Tibial nerve (tissue), 4 donors: ENCODE measurements at regions not wholly inside any gene's neighbourhood (a gene's known extent, or its start where the extent isn't known, plus 50 kb on each side); places are given as distances from the start of the nearest gene placed in this dataset.
A peak's percentile ranks its signal among the peaks of the same experiment; 100 is the strongest.

Experiments used
- DNase-seq, 2 donors: peaks; one replicate each; pipeline ENCODE4 v3.0.0-alpha.2; 2019; ENCODE audit warnings: low spot score in 2 of 2
- H3K27ac ChIP-seq, 4 donors: fragments of 200-600 bp; sonication (generic) in 3 of 4; one replicate each; pipeline ENCODE4 v1.5.1; 2017 to 2019; ENCODE audit warnings: mild to moderate bottlenecking in 1 of 4
- H3K27me3 ChIP-seq, 2 donors: fragments of 200-600 bp; sonication (generic) in 1 of 2; one replicate each; pipeline versions ENCODE4 v1.5.1 to v1.6.0; 2017 to 2019
- H3K36me3 ChIP-seq, 3 donors: fragments of 200-600 bp; sonication (generic); one replicate each; pipeline ENCODE4 v1.5.1; 2018 to 2019
- H3K4me1 ChIP-seq, 4 donors: fragments of 200-600 bp; sonication (generic) in 3 of 4; one replicate each; pipeline ENCODE4 v1.5.1; 2017 to 2019
- H3K4me3 ChIP-seq, 4 donors: fragments of 200-600 bp; sonication (generic) in 3 of 4; one replicate each; pipeline ENCODE4 v1.5.1; 2017 to 2019; ENCODE audit warnings: mild to moderate bottlenecking in 1 of 4, moderate library complexity in 1 of 4
- H3K9me3 ChIP-seq, 4 donors: fragments of 200-600 bp; sonication (generic) in 3 of 4; one replicate each; pipeline ENCODE4 v1.5.1; 2017 to 2019
- CTCF ChIP-seq, 5 experiments: fragments of 200-600 bp in 3 of 5; fragments of 450-650 bp in 2 of 5; sonication (generic) in 3 of 5; IDR thresholded peaks; one replicate each; pipeline ENCODE4 v1.5.1; 2016 to 2019; ENCODE audit warnings: antibody characterized with exemption in 5 of 5, mild to moderate bottlenecking in 3 of 5, moderate library complexity in 2 of 5
- EP300 ChIP-seq, 2 donors: sonication (generic); formaldehyde crosslinking; IDR thresholded peaks; one replicate each; pipeline ENCODE4 v1.6.1; 2017; ENCODE audit warnings: antibody characterized with exemption in 2 of 2, mild to moderate bottlenecking in 1 of 2
- POLR2A ChIP-seq, 2 donors: fragments of 450-650 bp; IDR thresholded peaks; one replicate each; pipeline ENCODE4 v1.6.1; 2017; ENCODE audit warnings: antibody characterized with exemption in 2 of 2, mild to moderate bottlenecking in 2 of 2, moderate library complexity in 2 of 2
- WGBS, 2 donors: methylation state at CpG; one replicate each; pipeline ENCODE4 v1.1.5; 2018; 5-methylcytosine and 5-hydroxymethylcytosine counted together

- Histone ChIP-seq H3K36me3 (no peaks in the 10 kb centered on the region), H3K27ac (peak overlapping the region; percentile 12 to 86 (median 60)), H3K27me3 (no peaks in the 10 kb centered on the region), H3K9me3 (peaks cover 0 to 5% (median 0%) of the 10 kb centered on the region in 4 donors), H3K4me3 (no peak overlapping the region), H3K4me1 (peaks cover 0 to 21% (median 12%) of the 10 kb centered on the region in 4 donors)
- WGBS, 2 donors, result 64 to 88% methylated on average over 2 to 4 of the region's 6 CpGs
- DNase-seq, result no peak
- TF ChIP-seq EP300 (IDR thresholded peaks at IDR 0.05) (no peak), CTCF (IDR thresholded peaks at IDR 0.05) (no peak), POLR2A (IDR thresholded peaks at IDR 0.05) (no peak)
These were observed 67.5 kb upstream of the ACTBL2 start for GRCh38 chr5:57550132-57550531.

- no peaks in the 10 kb centered on the region for H3K27me3 ChIP-seq
- no peaks in the 10 kb centered on the region for H3K36me3 ChIP-seq
- TF ChIP-seq CTCF (IDR thresholded peaks at IDR 0.05) (no peak), EP300 (IDR thresholded peaks at IDR 0.05) (no peak), POLR2A (IDR thresholded peaks at IDR 0.05) (no peak)
- no peak overlapping the region for H3K4me3 ChIP-seq
- peaks cover 0 to 21% (median 12%) of the 10 kb centered on the region in 4 donors for H3K4me1 ChIP-seq
- H3K27ac ChIP-seq, result peak overlapping the region in 3 of 4 donors; percentile 12 to 86 (median 85)
- peaks cover 0 to 5% (median 0%) of the 10 kb centered on the region in 4 donors for H3K9me3 ChIP-seq
- no peak for DNase-seq
These were observed 67.0 kb upstream of the ACTBL2 start for GRCh38 chr5:57549566-57549965.

- TF ChIP-seq CTCF (IDR thresholded peaks at IDR 0.05) (no peak), EP300 (IDR thresholded peaks at IDR 0.05) (no peak), POLR2A (IDR thresholded peaks at IDR 0.05) (no peak)
- H3K4me1 ChIP-seq, result peaks cover 0 to 12% (median 0%) of the 10 kb centered on the region in 4 donors
- peak overlapping the region in 1 of 4 donors; percentile 49 for H3K27ac ChIP-seq
- H3K9me3 ChIP-seq, result no peaks in the 10 kb centered on the region
- no peaks in the 10 kb centered on the region for H3K27me3 ChIP-seq
- no peak for DNase-seq
- no peak overlapping the region for H3K4me3 ChIP-seq
- 29 to 45% methylated on average over 2 of the region's 2 CpGs for WGBS, 2 donors
- no peaks in the 10 kb centered on the region for H3K36me3 ChIP-seq
These were observed 58.2 kb upstream of the ACTBL2 start for GRCh38 chr5:57540823-57541222.

GRCh38 chr5:57539281-57539701, 56.7 kb upstream of the ACTBL2 start:
- H3K4me3 ChIP-seq, result no peak overlapping the region
- H3K27ac ChIP-seq, result no peak overlapping the region
- no peak for TF ChIP-seq CTCF (IDR thresholded peaks at IDR 0.05)
- TF ChIP-seq EP300 (IDR thresholded peaks at IDR 0.05), result no peak
- no peak for TF ChIP-seq POLR2A (IDR thresholded peaks at IDR 0.05)
- peaks cover 0 to 12% (median 0%) of the 10 kb centered on the region in 4 donors for H3K4me1 ChIP-seq
- H3K27me3 ChIP-seq, result no peaks in the 10 kb centered on the region
- H3K36me3 ChIP-seq, result no peaks in the 10 kb centered on the region
- 47 to 65% methylated on average over 3 of the region's 3 CpGs for WGBS, 2 donors
- DNase-seq, result no peak
- H3K9me3 ChIP-seq, result no peaks in the 10 kb centered on the region

GRCh38 chr5:57538341-57538955, 55.8 kb upstream of the ACTBL2 start:
- no peak for DNase-seq
- no peak overlapping the region for H3K4me3 ChIP-seq
- TF ChIP-seq EP300 (IDR thresholded peaks at IDR 0.05), result no peak
- no peak for TF ChIP-seq POLR2A (IDR thresholded peaks at IDR 0.05)
- no peak for TF ChIP-seq CTCF (IDR thresholded peaks at IDR 0.05)
- peaks cover 0 to 12% (median 0%) of the 10 kb centered on the region in 4 donors for H3K4me1 ChIP-seq
- no peak overlapping the region for H3K27ac ChIP-seq
- no peaks in the 10 kb centered on the region for H3K9me3 ChIP-seq
- no peaks in the 10 kb centered on the region for H3K36me3 ChIP-seq
- H3K27me3 ChIP-seq, result no peaks in the 10 kb centered on the region
- WGBS, 2 donors, result 45 to 54% methylated on average over 7 of the region's 7 CpGs
